Lung microvascular endothelial cell (primary cell): ENCODE measurements at regions not wholly inside any gene's neighbourhood (a gene's known extent, or its start where the extent isn't known, plus 50 kb on each side); places are given as distances from the start of the nearest gene placed in this dataset.

ENCODE experiments used
- DNase-seq, 2 donors: peaks; one replicate each; pipeline versions ENCODE4 v3.0.0 to v3.0.0-alpha.2; 2010; ENCODE audit warnings: low read depth in 2 of 2

DNA sequence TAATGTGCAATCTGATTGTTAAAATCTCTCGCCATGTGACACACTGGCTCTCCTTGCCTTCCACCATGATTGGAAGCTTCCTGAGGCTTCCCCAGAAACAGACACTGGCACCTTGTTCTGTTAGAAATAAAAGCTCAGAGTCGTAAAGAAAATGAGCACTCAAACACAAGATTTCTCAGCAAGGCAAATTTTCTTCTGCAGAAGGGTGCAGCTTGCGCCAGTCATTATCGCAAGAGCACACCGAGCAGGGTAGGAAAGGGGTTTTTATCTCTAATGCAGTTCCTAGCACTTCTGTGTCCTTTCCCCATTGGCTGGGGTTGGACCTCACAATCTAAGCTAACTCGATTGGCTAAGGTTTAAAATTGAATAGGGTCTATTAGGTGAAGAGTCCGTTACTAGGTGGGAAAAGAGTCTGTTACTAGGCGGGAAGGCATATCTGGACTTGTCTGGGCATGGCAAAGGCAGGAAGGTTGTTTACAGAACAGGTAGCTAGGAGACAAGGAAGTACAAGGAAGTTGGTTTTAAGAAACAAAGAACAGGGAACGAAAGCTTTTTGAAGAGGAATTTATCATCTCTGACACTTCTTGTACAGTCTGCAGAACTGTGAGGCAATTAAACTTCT lies 62.6 kb upstream of the BICD1 start:
- DNase-seq, result no peak

- no peak for DNase-seq
Observed at GRCh38 chr12:32047357-32048212, 59.1 kb upstream of the BICD1 start.

GRCh38 chr12:32048791-32049190 lies 57.9 kb upstream of the BICD1 start:
- no peak for DNase-seq

- DNase-seq, result no peak
Observed at GRCh38 chr12:32049956-32050355, 56.7 kb upstream of the BICD1 start.

- peak in 1 of 2 donors; percentile 94 for DNase-seq
Observed at GRCh38 chr12:32051511-32052211, 55.0 kb upstream of the BICD1 start.

DNA sequence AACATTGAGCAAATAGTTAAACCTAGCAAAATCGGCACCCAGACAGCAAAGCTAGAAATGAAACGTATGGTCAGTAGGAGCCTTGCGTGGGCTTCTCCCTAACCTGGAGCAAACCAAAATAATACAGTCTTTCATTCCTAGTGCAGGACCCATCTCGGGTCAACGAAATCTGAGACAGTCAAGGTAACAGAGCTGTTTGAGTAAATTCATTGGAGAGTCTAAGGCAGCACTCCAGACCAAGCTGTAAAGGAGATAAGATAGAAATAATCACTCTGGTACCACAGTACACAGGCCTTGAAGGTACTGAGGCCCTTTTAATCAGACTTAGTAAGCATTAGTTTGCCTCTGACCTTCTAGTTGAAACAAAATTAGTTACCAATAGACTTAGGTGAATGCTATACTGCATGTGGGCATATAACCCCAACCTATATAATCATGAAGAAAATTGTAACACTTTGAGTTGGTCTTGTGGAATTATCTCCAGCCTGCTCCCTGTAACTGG lies 54.4 kb upstream of the BICD1 start:
- DNase-seq, result no peak

DNA sequence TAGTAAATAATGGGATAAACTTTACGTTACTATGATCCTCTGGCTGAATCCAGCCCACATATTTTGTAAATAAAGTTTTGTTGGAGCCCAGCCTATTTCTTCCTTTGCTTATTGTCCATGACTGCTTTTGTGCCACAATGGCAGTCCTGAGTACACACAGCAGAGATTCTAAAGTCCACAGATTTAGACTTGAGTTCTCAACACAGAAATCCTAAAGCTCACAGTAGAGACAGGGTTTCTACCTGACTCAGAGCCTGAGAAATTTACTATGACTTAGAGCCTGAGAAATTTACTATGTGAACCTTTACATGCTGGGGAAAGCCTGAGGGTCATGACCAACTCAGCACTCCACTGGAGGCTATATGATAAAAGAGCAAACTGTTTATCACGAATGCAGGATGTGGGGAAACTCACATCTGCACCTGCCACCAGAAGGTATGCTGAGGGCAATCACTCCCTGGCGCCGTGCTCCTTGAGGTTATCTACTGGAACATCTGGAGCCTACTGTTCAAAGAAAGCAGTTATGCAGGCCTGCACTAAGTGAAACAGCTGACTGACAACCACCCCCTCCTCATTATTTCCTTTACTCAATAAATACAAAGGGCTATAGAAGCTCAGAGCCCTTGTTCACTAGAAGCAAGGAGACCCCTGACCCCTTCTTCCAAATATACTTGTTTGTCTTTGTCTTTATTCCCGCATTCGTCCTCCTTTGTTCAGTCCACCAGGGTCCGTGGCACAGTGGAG lies 52.6 kb upstream of the BICD1 start:
- no peak for DNase-seq
